Panc1 (cell line): ENCODE measurements at regions not wholly inside any gene's neighbourhood (a gene's known extent, or its start where the extent isn't known, plus 50 kb on each side); places are given as distances from the start of the nearest gene placed in this dataset.

Source experiments
- ATAC-seq: fragments of 200-7000 bp; cut with Tn5 transposase; 2 replicates; pipeline ENCODE4 v1.9.1; 2020; ENCODE audit warnings: mild to moderate bottlenecking, moderate library complexity
- BruUV-seq: library from RNA; stranded (reverse); fragments of 400-500 nt; replicated peaks from 2 replicates; lab custom pipeline; 2021; lab: Mats Ljungman, UMichigan
- CTCF ChIA-PET: fragments of 300-600 bp; sonication (Branson Sonifier 250); formaldehyde crosslinking; loops from one replicate; lab custom pipeline; 2022; ENCODE audit warnings: antibody characterized with exemption; lab: Charles Lee
- POLR2A ChIA-PET: fragments of 300-600 bp; sonication (Branson Sonifier 250); formaldehyde crosslinking; loops from one replicate; lab custom pipeline; 2022; ENCODE audit warnings: antibody characterized with exemption; lab: Charles Lee
- DNase-seq: peaks from one replicate; pipeline ENCODE4 v3.0.0-alpha.2; 2010; ENCODE audit warnings: low read depth, low spot score
- H3K27ac ChIP-seq: 2 replicates; pipeline ENCODE4 v1.5.1; 2011; ENCODE audit warnings: mild to moderate bottlenecking, low read length, inconsistent platforms
- H3K27me3 ChIP-seq: fragments of 200-500 bp; sonication (Bioruptor generic); 2 replicates; pipeline ENCODE4 v1.6.0; 2014; ENCODE audit warnings: low read length, inconsistent platforms; ENCODE audit not compliant: control insufficient read depth, insufficient read depth
- H3K36me3 ChIP-seq: fragments of 200-500 bp; sonication (Bioruptor generic); 2 replicates; pipeline ENCODE4 v1.5.1; 2014; ENCODE audit warnings: inconsistent platforms, mild to moderate bottlenecking, low read length, moderate library complexity; ENCODE audit not compliant: control insufficient read depth, insufficient read depth
- H3K4me1 ChIP-seq: 2 replicates; pipeline ENCODE4 v1.5.1; 2011; ENCODE audit warnings: inconsistent platforms, mild to moderate bottlenecking, low read length, moderate library complexity; ENCODE audit not compliant: control insufficient read depth, insufficient read depth
- H3K4me3 ChIP-seq, 2 experiments: 2 replicates each; pipeline ENCODE4 v1.5.1; 2011 to 2012; ENCODE audit warnings: low read depth in 2 of 2, low read length in 2 of 2, mild to moderate bottlenecking in 2 of 2, inconsistent platforms in 1 of 2, moderate library complexity in 1 of 2
- H3K9me3 ChIP-seq: fragments of 200-500 bp; sonication (Bioruptor generic); 2 replicates; pipeline ENCODE4 v1.5.1; 2014; ENCODE audit warnings: low read depth, mild to moderate bottlenecking, inconsistent platforms, low read length, moderate library complexity; ENCODE audit not compliant: control insufficient read depth, insufficient read depth
- POLR2AphosphoS5 ChIP-seq: IDR thresholded peaks from 2 replicates; pipeline ENCODE4 v1.6.1; 2012; ENCODE audit warnings: mild to moderate bottlenecking, low read depth, low read length, moderate library complexity
- REST ChIP-seq, 2 experiments: IDR thresholded peaks; 2 replicates each; pipeline ENCODE4 v1.6.1; 2011 to 2012; ENCODE audit warnings: low read depth in 2 of 2, control low read depth in 1 of 2, low read length in 1 of 2, mild to moderate bottlenecking in 1 of 2, moderate library complexity in 1 of 2; ENCODE audit not compliant: insufficient read depth in 1 of 2
- SIN3A ChIP-seq: IDR thresholded peaks from 2 replicates; pipeline ENCODE4 v1.6.1; 2012; ENCODE audit warnings: low read depth, mild to moderate bottlenecking, low read length, moderate library complexity, borderline replicate concordance; ENCODE audit not compliant: insufficient read depth
- TCF7L2 ChIP-seq: IDR thresholded peaks from 2 replicates; pipeline ENCODE4 v1.6.1; 2011; ENCODE audit warnings: mild to moderate bottlenecking, low read depth, low read length, inconsistent platforms
- in situ Hi-C: cut with HindIII; loops from 2 replicates; pipeline ENCODE4 v1.10.0; 2016; ENCODE audit warnings: low sequenced_read_pairs, low pct_unique_long_range_greater_than_20kb
- intact Hi-C: fragments of 100-400 bp; cut with micrococcal nuclease; formaldehyde crosslinking; loops from one replicate; pipeline ENCODE4 v1.10.0; 2022; ENCODE audit not compliant: unreplicated experiment
- TF ChIP-seq, protein P1 (sequence below): fragments of 450-650 bp; IDR thresholded peaks from 2 replicates; pipeline ENCODE4 v1.5.1; 2017; ENCODE audit warnings: mild to moderate bottlenecking

- H3K27ac ChIP-seq, result no peak overlapping the region
- intact Hi-C loops (no loop called here), in situ Hi-C loops (no loop called here)
- ATAC-seq, result no peak
- POLR2A ChIA-PET, result no interaction called here
- CTCF ChIA-PET, result no interaction called here
- no peaks in the 10 kb centered on the region for H3K27me3 ChIP-seq
- BruUV-seq, result no TSS peak
- TF ChIP-seq SIN3A (no peak), POLR2AphosphoS5 (no peak), REST (IDR thresholded peaks at IDR 0.05; ENCODE audit: insufficient read depth in 1 of 2, low read depth in 2 of 2, low read length in 1 of 2) (no peak), TCF7L2 (no peak)
- TF ChIP-seq, protein P1, sequence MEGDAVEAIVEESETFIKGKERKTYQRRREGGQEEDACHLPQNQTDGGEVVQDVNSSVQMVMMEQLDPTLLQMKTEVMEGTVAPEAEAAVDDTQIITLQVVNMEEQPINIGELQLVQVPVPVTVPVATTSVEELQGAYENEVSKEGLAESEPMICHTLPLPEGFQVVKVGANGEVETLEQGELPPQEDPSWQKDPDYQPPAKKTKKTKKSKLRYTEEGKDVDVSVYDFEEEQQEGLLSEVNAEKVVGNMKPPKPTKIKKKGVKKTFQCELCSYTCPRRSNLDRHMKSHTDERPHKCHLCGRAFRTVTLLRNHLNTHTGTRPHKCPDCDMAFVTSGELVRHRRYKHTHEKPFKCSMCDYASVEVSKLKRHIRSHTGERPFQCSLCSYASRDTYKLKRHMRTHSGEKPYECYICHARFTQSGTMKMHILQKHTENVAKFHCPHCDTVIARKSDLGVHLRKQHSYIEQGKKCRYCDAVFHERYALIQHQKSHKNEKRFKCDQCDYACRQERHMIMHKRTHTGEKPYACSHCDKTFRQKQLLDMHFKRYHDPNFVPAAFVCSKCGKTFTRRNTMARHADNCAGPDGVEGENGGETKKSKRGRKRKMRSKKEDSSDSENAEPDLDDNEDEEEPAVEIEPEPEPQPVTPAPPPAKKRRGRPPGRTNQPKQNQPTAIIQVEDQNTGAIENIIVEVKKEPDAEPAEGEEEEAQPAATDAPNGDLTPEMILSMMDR, result no peak
- no peaks in the 10 kb centered on the region for H3K36me3 ChIP-seq
- H3K4me1 ChIP-seq, result no peaks in the 10 kb centered on the region
- DNase-seq, result no peak
- H3K9me3 ChIP-seq, result no peaks in the 10 kb centered on the region
- H3K4me3 ChIP-seq, result no peak overlapping the region
Measured at GRCh38 chr9:19870988-19871387, 82.2 kb upstream of the SLC24A2 start.

- Histone ChIP-seq H3K27me3 (no peaks in the 10 kb centered on the region), H3K9me3 (no peaks in the 10 kb centered on the region), H3K4me1 (no peaks in the 10 kb centered on the region), H3K4me3 (no peak overlapping the region), H3K36me3 (no peaks in the 10 kb centered on the region), H3K27ac (no peak overlapping the region)
- ChIA-PET POLR2A (no interaction called here), CTCF (no interaction called here)
- TF ChIP-seq, protein P1, result no peak
- TF ChIP-seq POLR2AphosphoS5 (no peak), REST (IDR thresholded peaks at IDR 0.05; ENCODE audit: insufficient read depth in 1 of 2, low read depth in 2 of 2, low read length in 1 of 2) (no peak), TCF7L2 (no peak), SIN3A (no peak)
- intact Hi-C loops (no loop called here), in situ Hi-C loops (no loop called here)
- DNase-seq, result no peak
- no peak for ATAC-seq
- BruUV-seq, result no TSS peak
Measured at GRCh38 chr9:19840953-19841352, 52.1 kb upstream of the SLC24A2 start.
